IMR-90 (cell line): ENCODE measurements at regions not wholly inside any gene's neighbourhood (a gene's known extent, or its start where the extent isn't known, plus 50 kb on each side); places are given as distances from the start of the nearest gene placed in this dataset.
A peak's percentile ranks its signal among the peaks of the same experiment; 100 is the strongest.

ENCODE experiments used
- ATAC-seq: fragments of 200-7000 bp; cut with Tn5 transposase; 2 replicates; pipeline ENCODE4 v1.9.1; 2020; ENCODE audit warnings: low read depth, mild to moderate bottlenecking, moderate library complexity
- BruUV-seq: library from RNA; stranded (reverse); fragments of 400-500 nt; replicated peaks from 2 replicates; lab custom pipeline; 2021; lab: Mats Ljungman, UMichigan
- CTCF ChIA-PET: fragments of 300-600 bp; formaldehyde crosslinking; extraction: SDS; loops from one replicate; lab custom pipeline; 2021; ENCODE audit warnings: antibody characterized with exemption; lab: Yijun Ruan, JAX
- POLR2A ChIA-PET: fragments of 300-600 bp; sonication (Branson Sonifier 250); formaldehyde crosslinking; loops from one replicate; lab custom pipeline; 2022; ENCODE audit warnings: antibody characterized with exemption; ENCODE audit not compliant: unreplicated experiment; lab: Charles Lee
- DNase-seq: peaks from one replicate; pipeline ENCODE4 v3.0.0; 2013
- H2AFZ ChIP-seq: replicated peaks from 2 replicates; pipeline ENCODE3; 2013; ENCODE audit warnings: low read length, mild to moderate bottlenecking; ENCODE audit not compliant: poor library complexity
- H2AK5ac ChIP-seq: 2 replicates; pipeline ENCODE4 v1.6.1; 2013; ENCODE audit warnings: low read depth, low read length, inconsistent platforms
- H2AK9ac ChIP-seq: replicated peaks from 2 replicates; pipeline ENCODE3; 2013; ENCODE audit warnings: mild to moderate bottlenecking, low read depth, low read length, moderate library complexity; ENCODE audit not compliant: poor library complexity
- H2BK120ac ChIP-seq: 2 replicates; pipeline ENCODE4 v1.6.1; 2013; ENCODE audit warnings: low read depth, low read length, inconsistent platforms
- H2BK15ac ChIP-seq: 3 replicates; pipeline ENCODE4 v1.6.1; 2013; ENCODE audit warnings: low read depth, low read length, inconsistent platforms
- H2BK20ac ChIP-seq: 2 replicates; pipeline ENCODE4 v1.6.1; 2013; ENCODE audit warnings: low read depth, mild to moderate bottlenecking, inconsistent platforms, low read length, moderate library complexity
- H2BK5ac ChIP-seq: 2 replicates; pipeline ENCODE4 v1.6.1; 2013; ENCODE audit warnings: mild to moderate bottlenecking, low read depth, low read length, inconsistent platforms; ENCODE audit not compliant: poor library complexity, severe bottlenecking
- H3K14ac ChIP-seq: replicated peaks from 2 replicates; pipeline ENCODE4 v1.6.1; 2013; ENCODE audit warnings: low read depth, low read length, inconsistent platforms
- H3K18ac ChIP-seq: 2 replicates; pipeline ENCODE4 v1.6.1; 2013; ENCODE audit warnings: low read depth, low read length, control low read depth
- H3K23ac ChIP-seq: 2 replicates; pipeline ENCODE4 v1.6.1; 2013; ENCODE audit warnings: low read depth, low read length, inconsistent platforms
- H3K27ac ChIP-seq: 2 replicates; pipeline ENCODE4 v1.5.1; 2013; ENCODE audit warnings: mild to moderate bottlenecking, control low read depth, low read length; ENCODE audit not compliant: insufficient read depth
- H3K27me3 ChIP-seq: 2 replicates; pipeline ENCODE4 v1.6.1; 2013; ENCODE audit warnings: low read length; ENCODE audit not compliant: control insufficient read depth, insufficient read depth
- H3K36me3 ChIP-seq: 2 replicates; pipeline ENCODE4 v1.6.1; 2013; ENCODE audit warnings: low read length, mixed read lengths; ENCODE audit not compliant: control insufficient read depth, insufficient read depth
- H3K4ac ChIP-seq: 2 replicates; pipeline ENCODE4 v1.6.1; 2013; ENCODE audit warnings: low read depth, low read length, inconsistent platforms
- H3K4me1 ChIP-seq: 2 replicates; pipeline ENCODE4 v1.6.1; 2013; ENCODE audit warnings: low read length, mixed read lengths; ENCODE audit not compliant: control insufficient read depth, insufficient read depth
- H3K4me2 ChIP-seq: 2 replicates; pipeline ENCODE4 v1.6.1; 2013; ENCODE audit warnings: low read depth, mild to moderate bottlenecking, control low read depth, low read length, moderate library complexity
- H3K4me3 ChIP-seq: 2 replicates; pipeline ENCODE4 v1.5.1; 2013; ENCODE audit warnings: low read depth, mild to moderate bottlenecking, control low read depth, low read length, moderate library complexity; ENCODE audit not compliant: insufficient read depth
- H3K56ac ChIP-seq: 2 replicates; pipeline ENCODE4 v1.6.1; 2013; ENCODE audit warnings: low read length, inconsistent platforms; ENCODE audit not compliant: insufficient read depth; ENCODE audit errors: extremely low read depth
- H3K79me1 ChIP-seq, 2 experiments: 2 replicates each; pipeline ENCODE4 v1.6.1; 2013; ENCODE audit warnings: low read length in 2 of 2, inconsistent platforms in 1 of 2, low read depth in 1 of 2
- H3K9ac ChIP-seq: 2 replicates; pipeline ENCODE4 v1.6.1; 2013; ENCODE audit warnings: low read depth, low read length, control low read depth
- H3K9me1 ChIP-seq: 2 replicates; pipeline ENCODE4 v1.6.1; 2013; ENCODE audit warnings: low read length, inconsistent platforms; ENCODE audit not compliant: insufficient read depth
- H3K9me3 ChIP-seq: 2 replicates; pipeline ENCODE4 v1.6.1; 2013; ENCODE audit warnings: low read length; ENCODE audit not compliant: control insufficient read depth, insufficient read depth
- H4K20me1 ChIP-seq: 2 replicates; pipeline ENCODE4 v1.6.1; 2013; ENCODE audit warnings: low read length, inconsistent platforms; ENCODE audit not compliant: insufficient read depth
- H4K5ac ChIP-seq: 2 replicates; pipeline ENCODE4 v1.6.1; 2013; ENCODE audit warnings: mild to moderate bottlenecking, low read depth, low read length, control low read depth
- H4K8ac ChIP-seq, 2 experiments: 2 replicates each; pipeline ENCODE4 v1.6.1; 2013; ENCODE audit warnings: low read depth in 2 of 2, low read length in 2 of 2, control low read depth in 1 of 2, inconsistent platforms in 1 of 2
- H4K91ac ChIP-seq: 2 replicates; pipeline ENCODE4 v1.6.1; 2013; ENCODE audit warnings: low read depth, low read length, inconsistent platforms; ENCODE audit not compliant: insufficient read depth
- BHLHE40 ChIP-seq: fragments of 150-350 bp; IDR thresholded peaks from 2 replicates; pipeline ENCODE4 v1.6.1; 2016; ENCODE audit warnings: mild to moderate bottlenecking, low read depth, low read length
- CEBPB ChIP-seq: IDR thresholded peaks from 2 replicates; pipeline ENCODE4 v1.6.1; 2012; ENCODE audit warnings: low read depth, low read length, improper control_type of control experiment
- FOS ChIP-seq: fragments of 150-350 bp; IDR thresholded peaks from 2 replicates; pipeline ENCODE4 v1.6.1; 2016; ENCODE audit warnings: low read depth, low read length
- MAFK ChIP-seq: IDR thresholded peaks from 2 replicates; pipeline ENCODE4 v1.6.1; 2012; ENCODE audit warnings: low read depth, low read length, improper control_type of control experiment
- MAZ ChIP-seq: IDR thresholded peaks from 2 replicates; pipeline ENCODE4 v1.6.1; 2012; ENCODE audit warnings: low read depth, mild to moderate bottlenecking, low read length, improper control_type of control experiment, moderate library complexity, borderline replicate concordance
- MXI1 ChIP-seq: IDR thresholded peaks from 2 replicates; pipeline ENCODE4 v1.6.1; 2012; ENCODE audit warnings: low read depth, mild to moderate bottlenecking, low read length, moderate library complexity, borderline replicate concordance
- NFE2L2 ChIP-seq: fragments of 150-350 bp; IDR thresholded peaks from 2 replicates; pipeline ENCODE4 v1.6.1; 2016; ENCODE audit warnings: low read depth, mild to moderate bottlenecking, low read length
- RAD21 ChIP-seq: IDR thresholded peaks from 2 replicates; pipeline ENCODE4 v1.6.1; 2012; ENCODE audit warnings: low read length, improper control_type of control experiment
- RCOR1 ChIP-seq: IDR thresholded peaks from 2 replicates; pipeline ENCODE4 v1.6.1; 2012; ENCODE audit warnings: mild to moderate bottlenecking, low read length, improper control_type of control experiment; ENCODE audit not compliant: insufficient replicate concordance
- WGBS, 2 experiments: methylation state at CpG; one replicate each; pipeline versions ENCODE4 v1.1.5 to v1.1.7; 2013; ENCODE audit warnings: missing lambda C conversion rate in 2 of 2; ENCODE audit not compliant: insufficient read length in 1 of 2; ENCODE audit errors: extremely low coverage in 2 of 2; 5-methylcytosine and 5-hydroxymethylcytosine counted together
- dilution Hi-C: fragments of 300-500 bp; cut with HindIII; formaldehyde crosslinking; loops from one replicate; pipeline ENCODE4 v1.14.3; 2018; ENCODE audit warnings: low sequenced_read_pairs; ENCODE audit not compliant: unreplicated experiment
- in situ Hi-C: fragments of 300-500 bp; cut with MboI; formaldehyde crosslinking; loops from 3 replicates; pipeline ENCODE4 v1.14.3; 2019; ENCODE audit warnings: low sequenced_read_pairs, inconsistent platforms, mixed read lengths
- intact Hi-C: fragments of 100-400 bp; cut with micrococcal nuclease; formaldehyde crosslinking; loops from 2 replicates; pipeline ENCODE4 v1.10.0; 2022
- TF ChIP-seq, protein P1 (sequence below): fragments of 150-350 bp; IDR thresholded peaks from 2 replicates; pipeline ENCODE4 v1.6.1; 2017; ENCODE audit warnings: mild to moderate bottlenecking, antibody characterized with exemption, low read length, low read depth
- TF ChIP-seq, protein P2 (sequence below): conservative IDR thresholded peaks from 2 replicates; pipeline ENCODE4 v1.5.1; 2012; ENCODE audit warnings: mild to moderate bottlenecking, low read depth, low read length, improper control_type of control experiment

DNA sequence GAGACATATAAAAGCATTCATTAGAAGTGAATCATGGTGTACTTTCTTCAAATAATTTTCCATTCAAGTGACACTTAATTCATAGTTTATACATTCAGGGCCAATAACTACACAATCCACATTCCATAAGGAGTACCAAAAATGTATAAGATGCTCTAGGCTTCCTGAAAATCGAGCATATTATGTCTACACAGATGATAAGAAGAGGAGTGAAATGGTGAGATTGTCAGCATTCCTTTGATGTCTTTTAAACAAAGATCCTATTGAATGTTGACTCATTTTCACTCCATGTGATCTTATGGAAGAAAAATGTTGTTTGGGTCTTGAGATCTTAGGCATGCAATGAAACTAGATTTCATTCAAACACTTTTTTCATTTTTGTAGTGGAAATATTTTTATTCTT, 843.2 kb downstream of the KCNA4 start:
- Histone ChIP-seq H3K27me3 (no peaks in the 10 kb centered on the region), H4K5ac (no peak overlapping the region), H3K14ac (no peak overlapping the region), H4K8ac (no peak overlapping the region), H3K23ac (no peak overlapping the region), H2BK120ac (no peak overlapping the region; the same call in 1 of the 2 replicates), H3K4me3 (no peak overlapping the region), H2BK5ac (peak overlapping the region; percentile 100), H3K4me2 (no peak overlapping the region), H2BK15ac (no peak overlapping the region), H4K91ac (no peak overlapping the region), H3K9me3 (no peaks in the 10 kb centered on the region), H3K36me3 (no peaks in the 10 kb centered on the region), H3K27ac (peak overlapping the region; percentile 99; the same call in 1 of the 2 replicates), H2AK5ac (no peak overlapping the region), H3K18ac (no peak overlapping the region), H3K79me1 (peaks cover 0 to 12% of the 10 kb centered on the region in 2 experiments; a peak in 2 of 4 replicates), H4K20me1 (no peaks in the 10 kb centered on the region), H3K9ac (peak overlapping the region; percentile 36; the same call in 1 of the 2 replicates), H2AK9ac (no peak overlapping the region), H3K4ac (no peak overlapping the region), H2AFZ (no peak overlapping the region), H2BK20ac (no peak overlapping the region), H3K9me1 (no peaks in the 10 kb centered on the region), H3K56ac (no peak overlapping the region; the same call in 1 of the 2 replicates), H3K4me1 (peaks cover 6% of the 10 kb centered on the region)
- WGBS, 2 experiments, result no CpG with 5 or more reads among the region's 1 CpG
- CTCF ChIA-PET, result no interaction called here
- POLR2A ChIA-PET, result interaction anchor here (0.6 kb wide), 1 partner anchor 9 kb away, joined by 3 read pairs; no protein-coding TSS in a partner anchor
- dilution Hi-C loops, result no loop called here
- intact Hi-C loops, result loop anchor here (1.0 to 5.0 kb wide), 9 partner anchors 12 to 1475 kb away; no protein-coding TSS in a partner anchor
- TF ChIP-seq, protein P1, sequence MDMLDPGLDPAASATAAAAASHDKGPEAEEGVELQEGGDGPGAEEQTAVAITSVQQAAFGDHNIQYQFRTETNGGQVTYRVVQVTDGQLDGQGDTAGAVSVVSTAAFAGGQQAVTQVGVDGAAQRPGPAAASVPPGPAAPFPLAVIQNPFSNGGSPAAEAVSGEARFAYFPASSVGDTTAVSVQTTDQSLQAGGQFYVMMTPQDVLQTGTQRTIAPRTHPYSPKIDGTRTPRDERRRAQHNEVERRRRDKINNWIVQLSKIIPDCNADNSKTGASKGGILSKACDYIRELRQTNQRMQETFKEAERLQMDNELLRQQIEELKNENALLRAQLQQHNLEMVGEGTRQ, result peak; percentile 46; the same call in 1 of the 2 replicates
- peak; percentile 55; the same call in 1 of the 2 replicates for TF ChIP-seq BHLHE40
- TF ChIP-seq, protein P2, sequence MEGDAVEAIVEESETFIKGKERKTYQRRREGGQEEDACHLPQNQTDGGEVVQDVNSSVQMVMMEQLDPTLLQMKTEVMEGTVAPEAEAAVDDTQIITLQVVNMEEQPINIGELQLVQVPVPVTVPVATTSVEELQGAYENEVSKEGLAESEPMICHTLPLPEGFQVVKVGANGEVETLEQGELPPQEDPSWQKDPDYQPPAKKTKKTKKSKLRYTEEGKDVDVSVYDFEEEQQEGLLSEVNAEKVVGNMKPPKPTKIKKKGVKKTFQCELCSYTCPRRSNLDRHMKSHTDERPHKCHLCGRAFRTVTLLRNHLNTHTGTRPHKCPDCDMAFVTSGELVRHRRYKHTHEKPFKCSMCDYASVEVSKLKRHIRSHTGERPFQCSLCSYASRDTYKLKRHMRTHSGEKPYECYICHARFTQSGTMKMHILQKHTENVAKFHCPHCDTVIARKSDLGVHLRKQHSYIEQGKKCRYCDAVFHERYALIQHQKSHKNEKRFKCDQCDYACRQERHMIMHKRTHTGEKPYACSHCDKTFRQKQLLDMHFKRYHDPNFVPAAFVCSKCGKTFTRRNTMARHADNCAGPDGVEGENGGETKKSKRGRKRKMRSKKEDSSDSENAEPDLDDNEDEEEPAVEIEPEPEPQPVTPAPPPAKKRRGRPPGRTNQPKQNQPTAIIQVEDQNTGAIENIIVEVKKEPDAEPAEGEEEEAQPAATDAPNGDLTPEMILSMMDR, result no peak
- peak; percentile 51 for TF ChIP-seq RCOR1
- no peak for TF ChIP-seq MAZ
- no peak for TF ChIP-seq NFE2L2
- TF ChIP-seq MAFK, result peak; percentile 59; the same call in 1 of the 2 replicates
- no peak for TF ChIP-seq MXI1
- TF ChIP-seq FOS, result peak; percentile 73
- peak; percentile 19; the same call in 1 of the 2 replicates for TF ChIP-seq RAD21
- peak; percentile 43; the same call in 1 of the 2 replicates for TF ChIP-seq CEBPB
- in situ Hi-C loops, result loop anchor here (10.0 to 25.0 kb wide), 2 partner anchors 151 to 1461 kb away; partner anchors contain the start of gene BDNF
- no TSS peak for BruUV-seq
- DNase-seq, result peak; percentile 99
- ATAC-seq, result peak; percentile 86
